ENCODE measurements at regions not wholly inside any gene's neighbourhood (a gene's known extent, or its start where the extent isn't known, plus 50 kb on each side); places are given as distances from the start of the nearest gene placed in this dataset.

DNA sequence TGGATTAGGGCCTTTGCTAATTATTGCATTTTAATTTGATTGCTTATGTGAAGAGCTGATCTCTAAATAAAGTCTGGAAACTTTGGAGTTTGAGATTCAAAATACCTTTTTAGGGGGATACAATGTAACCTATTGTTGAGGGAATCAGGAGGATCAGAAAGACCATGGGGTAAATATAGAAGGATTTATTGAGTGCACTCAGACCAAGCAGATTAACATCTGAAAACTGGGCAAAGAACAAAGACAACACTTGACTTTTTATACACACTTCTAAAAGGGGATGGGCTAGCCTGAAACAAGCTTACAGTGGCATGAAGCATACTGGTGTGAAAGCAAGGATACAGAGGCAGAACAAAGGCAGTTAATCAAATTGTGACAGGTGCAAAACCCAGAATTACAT is 174.3 kb downstream of the MRPS30 start:
- TF ChIP-seq, protein P1, sequence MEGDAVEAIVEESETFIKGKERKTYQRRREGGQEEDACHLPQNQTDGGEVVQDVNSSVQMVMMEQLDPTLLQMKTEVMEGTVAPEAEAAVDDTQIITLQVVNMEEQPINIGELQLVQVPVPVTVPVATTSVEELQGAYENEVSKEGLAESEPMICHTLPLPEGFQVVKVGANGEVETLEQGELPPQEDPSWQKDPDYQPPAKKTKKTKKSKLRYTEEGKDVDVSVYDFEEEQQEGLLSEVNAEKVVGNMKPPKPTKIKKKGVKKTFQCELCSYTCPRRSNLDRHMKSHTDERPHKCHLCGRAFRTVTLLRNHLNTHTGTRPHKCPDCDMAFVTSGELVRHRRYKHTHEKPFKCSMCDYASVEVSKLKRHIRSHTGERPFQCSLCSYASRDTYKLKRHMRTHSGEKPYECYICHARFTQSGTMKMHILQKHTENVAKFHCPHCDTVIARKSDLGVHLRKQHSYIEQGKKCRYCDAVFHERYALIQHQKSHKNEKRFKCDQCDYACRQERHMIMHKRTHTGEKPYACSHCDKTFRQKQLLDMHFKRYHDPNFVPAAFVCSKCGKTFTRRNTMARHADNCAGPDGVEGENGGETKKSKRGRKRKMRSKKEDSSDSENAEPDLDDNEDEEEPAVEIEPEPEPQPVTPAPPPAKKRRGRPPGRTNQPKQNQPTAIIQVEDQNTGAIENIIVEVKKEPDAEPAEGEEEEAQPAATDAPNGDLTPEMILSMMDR (IDR thresholded peaks at IDR 0.05): no peak
- TF ChIP-seq POLR2A (IDR thresholded peaks at IDR 0.05): no peak

Data from vagina (tissue), 2 donors.